DND-41 (cell line): ENCODE measurements at regions not wholly inside any gene's neighbourhood (a gene's known extent, or its start where the extent isn't known, plus 50 kb on each side); places are given as distances from the start of the nearest gene placed in this dataset.

ENCODE experiments used
- EZH2 ChIP-seq: IDR thresholded peaks from 3 replicates; pipeline ENCODE4 v1.6.1; 2012; ENCODE audit warnings: borderline replicate concordance, low read depth, mild to moderate bottlenecking, moderate library complexity, low read length, inconsistent platforms; ENCODE audit not compliant: severe bottlenecking
- TF ChIP-seq, protein P1 (sequence below): IDR thresholded peaks from 2 replicates; pipeline ENCODE4 v1.5.1; 2012; ENCODE audit warnings: borderline replicate concordance, low read length, moderate library complexity, mild to moderate bottlenecking; ENCODE audit not compliant: poor library complexity, severe bottlenecking; ENCODE audit errors: extremely low read depth

DNA sequence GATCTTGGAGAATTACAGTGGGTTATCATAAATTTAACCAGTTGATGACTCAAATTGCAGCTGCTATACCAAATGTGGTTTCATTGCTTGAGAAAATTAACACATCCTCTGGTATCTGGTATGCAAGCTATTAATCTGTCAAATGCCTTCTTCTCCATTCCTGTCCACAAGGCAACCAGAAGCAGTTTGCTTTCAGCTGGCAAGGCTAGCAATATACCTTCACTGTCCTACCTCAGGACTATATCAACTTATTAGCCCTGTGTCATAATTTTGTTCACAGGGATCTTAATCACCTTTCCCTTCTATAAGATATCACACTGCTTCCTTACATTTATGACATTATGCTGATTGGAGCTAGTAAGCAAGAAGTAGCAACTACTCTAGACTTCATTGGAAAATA lies 110.0 kb upstream of the GPC3 start:
- TF ChIP-seq, protein P1, sequence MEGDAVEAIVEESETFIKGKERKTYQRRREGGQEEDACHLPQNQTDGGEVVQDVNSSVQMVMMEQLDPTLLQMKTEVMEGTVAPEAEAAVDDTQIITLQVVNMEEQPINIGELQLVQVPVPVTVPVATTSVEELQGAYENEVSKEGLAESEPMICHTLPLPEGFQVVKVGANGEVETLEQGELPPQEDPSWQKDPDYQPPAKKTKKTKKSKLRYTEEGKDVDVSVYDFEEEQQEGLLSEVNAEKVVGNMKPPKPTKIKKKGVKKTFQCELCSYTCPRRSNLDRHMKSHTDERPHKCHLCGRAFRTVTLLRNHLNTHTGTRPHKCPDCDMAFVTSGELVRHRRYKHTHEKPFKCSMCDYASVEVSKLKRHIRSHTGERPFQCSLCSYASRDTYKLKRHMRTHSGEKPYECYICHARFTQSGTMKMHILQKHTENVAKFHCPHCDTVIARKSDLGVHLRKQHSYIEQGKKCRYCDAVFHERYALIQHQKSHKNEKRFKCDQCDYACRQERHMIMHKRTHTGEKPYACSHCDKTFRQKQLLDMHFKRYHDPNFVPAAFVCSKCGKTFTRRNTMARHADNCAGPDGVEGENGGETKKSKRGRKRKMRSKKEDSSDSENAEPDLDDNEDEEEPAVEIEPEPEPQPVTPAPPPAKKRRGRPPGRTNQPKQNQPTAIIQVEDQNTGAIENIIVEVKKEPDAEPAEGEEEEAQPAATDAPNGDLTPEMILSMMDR, result no peak
- TF ChIP-seq EZH2, result no peak
